Stomach (tissue), 8 donors: ENCODE measurements at regions not wholly inside any gene's neighbourhood (a gene's known extent, or its start where the extent isn't known, plus 50 kb on each side); places are given as distances from the start of the nearest gene placed in this dataset.

Experiments
- DNase-seq, 2 donors: peaks; one replicate each; pipeline versions ENCODE4 v3.0.0 to v3.0.0-alpha.2; 2013 to 2019
- H3K27ac ChIP-seq, 5 donors: fragments of 200-600 bp in 4 of 5; sonication (generic) in 4 of 5; one replicate each; pipeline ENCODE4 v1.5.1; 2013 to 2019; ENCODE audit warnings: mild to moderate bottlenecking in 1 of 5, moderate library complexity in 1 of 5
- H3K27me3 ChIP-seq, 3 donors: fragments of 200-600 bp; sonication (generic); one replicate each; pipeline ENCODE4 v1.5.1; 2017 to 2019; ENCODE audit warnings: mixed run types in 1 of 3
- H3K36me3 ChIP-seq, 4 donors: fragments of 200-600 bp; sonication (generic); 1 replicate in 3 of 4; 2 replicates in 1 of 4; pipeline ENCODE4 v1.5.1; 2016 to 2019
- H3K4me1 ChIP-seq, 4 donors: fragments of 200-600 bp; sonication (generic); one replicate each; pipeline ENCODE4 v1.5.1; 2016 to 2019
- H3K4me3 ChIP-seq, 4 donors: fragments of 200-600 bp; sonication (generic) in 3 of 4; one replicate each; pipeline ENCODE4 v1.5.1; 2016 to 2019; ENCODE audit warnings: mild to moderate bottlenecking in 1 of 4
- H3K9me3 ChIP-seq, 4 donors: fragments of 200-600 bp; sonication (generic); one replicate each; pipeline ENCODE4 v1.5.1; 2016 to 2019
- EP300 ChIP-seq: sonication (generic); formaldehyde crosslinking; IDR thresholded peaks from one replicate; pipeline ENCODE4 v1.6.1; 2017; ENCODE audit warnings: antibody characterized with exemption
- POLR2A ChIP-seq, 4 donors: fragments of 450-650 bp; IDR thresholded peaks; one replicate each; pipeline ENCODE4 v1.6.1; 2016; ENCODE audit warnings: antibody characterized with exemption in 4 of 4, control low read depth in 2 of 4, mild to moderate bottlenecking in 1 of 4, moderate library complexity in 1 of 4
- POLR2AphosphoS5 ChIP-seq, 3 donors: sonication (generic); formaldehyde crosslinking; IDR thresholded peaks; one replicate each; pipeline ENCODE4 v1.6.1; 2016; ENCODE audit warnings: antibody characterized with exemption in 3 of 3
- WGBS, 5 donors: extraction: QIAGEN DNeasy Blood & Tissue Kit in 3 of 5; methylation state at CpG; one replicate each; pipeline versions ENCODE4 v1.1.5 to v1.1.7; 2013 to 2018; 5-methylcytosine and 5-hydroxymethylcytosine counted together
- intact Hi-C: fragments of 100-400 bp; cut with DNase I; formaldehyde crosslinking; loops from one replicate; pipeline ENCODE4 v1.15.1; 2023; ENCODE audit warnings: low total_unique reads
- TF ChIP-seq, protein P1 (sequence below), 7 experiments: fragments of 450-650 bp in 4 of 7; fragments of 200-600 bp in 3 of 7; sonication (generic) in 3 of 7; IDR thresholded peaks; one replicate each; pipeline ENCODE4 v1.5.1; 2016 to 2019; ENCODE audit warnings: antibody characterized with exemption in 7 of 7, control low read depth in 2 of 7, mild to moderate bottlenecking in 1 of 7
- donor health status: healthy with polysubstance abuse.
- donor health status: Bipolar disorder and iron deficiency.
- donor health status: healthy.

DNA sequence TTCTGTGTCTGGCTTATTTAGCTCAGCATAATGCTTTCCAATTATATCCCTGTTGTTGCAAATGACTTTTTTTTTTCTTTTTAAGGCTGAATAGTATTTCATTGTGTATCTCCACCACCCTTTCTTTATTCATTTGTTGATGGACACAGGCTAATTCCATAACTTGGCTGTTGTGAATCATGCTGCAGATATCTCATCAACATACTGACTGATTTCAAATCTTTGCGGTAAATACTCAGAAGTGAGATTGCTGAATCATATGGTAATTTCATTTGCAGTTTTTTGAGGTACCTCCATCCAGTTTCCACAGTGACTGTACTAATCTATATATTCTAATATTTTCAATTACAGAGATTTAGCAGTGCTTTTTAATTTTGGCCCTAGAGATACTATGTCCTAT lies 266.2 kb downstream of the TMX3 start:
- Histone ChIP-seq H3K4me1 (no peaks in the 10 kb centered on the region), H3K27me3 (no peaks in the 10 kb centered on the region), H3K27ac (no peak overlapping the region), H3K4me3 (no peak overlapping the region), H3K9me3 (peaks cover 0 to 7% (median 0%) of the 10 kb centered on the region in 4 donors), H3K36me3 (no peaks in the 10 kb centered on the region)
- 80 to 96% (median 90%) methylated on average over 1 of the region's 1 CpG for WGBS, 5 donors
- no peak for DNase-seq
- TF ChIP-seq EP300 = no peak
- no peak for TF ChIP-seq POLR2A (IDR thresholded peaks at IDR 0.05)
- TF ChIP-seq POLR2AphosphoS5 (IDR thresholded peaks at IDR 0.05) = no peak
- TF ChIP-seq, protein P1, sequence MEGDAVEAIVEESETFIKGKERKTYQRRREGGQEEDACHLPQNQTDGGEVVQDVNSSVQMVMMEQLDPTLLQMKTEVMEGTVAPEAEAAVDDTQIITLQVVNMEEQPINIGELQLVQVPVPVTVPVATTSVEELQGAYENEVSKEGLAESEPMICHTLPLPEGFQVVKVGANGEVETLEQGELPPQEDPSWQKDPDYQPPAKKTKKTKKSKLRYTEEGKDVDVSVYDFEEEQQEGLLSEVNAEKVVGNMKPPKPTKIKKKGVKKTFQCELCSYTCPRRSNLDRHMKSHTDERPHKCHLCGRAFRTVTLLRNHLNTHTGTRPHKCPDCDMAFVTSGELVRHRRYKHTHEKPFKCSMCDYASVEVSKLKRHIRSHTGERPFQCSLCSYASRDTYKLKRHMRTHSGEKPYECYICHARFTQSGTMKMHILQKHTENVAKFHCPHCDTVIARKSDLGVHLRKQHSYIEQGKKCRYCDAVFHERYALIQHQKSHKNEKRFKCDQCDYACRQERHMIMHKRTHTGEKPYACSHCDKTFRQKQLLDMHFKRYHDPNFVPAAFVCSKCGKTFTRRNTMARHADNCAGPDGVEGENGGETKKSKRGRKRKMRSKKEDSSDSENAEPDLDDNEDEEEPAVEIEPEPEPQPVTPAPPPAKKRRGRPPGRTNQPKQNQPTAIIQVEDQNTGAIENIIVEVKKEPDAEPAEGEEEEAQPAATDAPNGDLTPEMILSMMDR (IDR thresholded peaks at IDR 0.05) = no peak
- intact Hi-C loops = no loop called here

DNA sequence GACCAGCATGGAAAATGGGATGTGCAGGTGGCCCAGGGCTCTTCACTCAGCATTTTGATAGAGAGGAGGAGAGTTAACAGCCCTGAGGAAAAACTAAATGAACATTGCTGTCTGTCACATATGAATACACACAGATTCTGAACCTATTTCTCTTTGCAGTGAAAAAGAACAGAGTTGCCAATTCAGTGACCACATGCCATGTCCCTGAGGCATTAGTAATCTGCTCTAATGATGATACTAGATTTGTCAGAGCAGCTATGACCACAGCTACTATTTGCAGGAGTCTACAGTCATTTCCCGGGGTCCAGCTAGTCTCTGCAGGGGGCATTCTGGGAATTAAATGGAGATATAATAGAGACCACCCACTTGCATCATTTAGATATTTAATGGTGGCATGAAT lies 267.6 kb downstream of the TMX3 start:
- Histone ChIP-seq H3K27me3 (no peaks in the 10 kb centered on the region), H3K36me3 (no peaks in the 10 kb centered on the region), H3K9me3 (no peaks in the 10 kb centered on the region), H3K4me1 (no peaks in the 10 kb centered on the region), H3K27ac (no peak overlapping the region), H3K4me3 (no peak overlapping the region)
- TF ChIP-seq EP300 (no peak), POLR2A (IDR thresholded peaks at IDR 0.05) (no peak), POLR2AphosphoS5 (IDR thresholded peaks at IDR 0.05) (no peak)
- TF ChIP-seq, protein P1 (IDR thresholded peaks at IDR 0.05) = no peak
- no peak for DNase-seq
- WGBS, 5 donors = 69 to 88% (median 72%) methylated on average over 1 of the region's 1 CpG
- intact Hi-C loops = no loop called here

DNA sequence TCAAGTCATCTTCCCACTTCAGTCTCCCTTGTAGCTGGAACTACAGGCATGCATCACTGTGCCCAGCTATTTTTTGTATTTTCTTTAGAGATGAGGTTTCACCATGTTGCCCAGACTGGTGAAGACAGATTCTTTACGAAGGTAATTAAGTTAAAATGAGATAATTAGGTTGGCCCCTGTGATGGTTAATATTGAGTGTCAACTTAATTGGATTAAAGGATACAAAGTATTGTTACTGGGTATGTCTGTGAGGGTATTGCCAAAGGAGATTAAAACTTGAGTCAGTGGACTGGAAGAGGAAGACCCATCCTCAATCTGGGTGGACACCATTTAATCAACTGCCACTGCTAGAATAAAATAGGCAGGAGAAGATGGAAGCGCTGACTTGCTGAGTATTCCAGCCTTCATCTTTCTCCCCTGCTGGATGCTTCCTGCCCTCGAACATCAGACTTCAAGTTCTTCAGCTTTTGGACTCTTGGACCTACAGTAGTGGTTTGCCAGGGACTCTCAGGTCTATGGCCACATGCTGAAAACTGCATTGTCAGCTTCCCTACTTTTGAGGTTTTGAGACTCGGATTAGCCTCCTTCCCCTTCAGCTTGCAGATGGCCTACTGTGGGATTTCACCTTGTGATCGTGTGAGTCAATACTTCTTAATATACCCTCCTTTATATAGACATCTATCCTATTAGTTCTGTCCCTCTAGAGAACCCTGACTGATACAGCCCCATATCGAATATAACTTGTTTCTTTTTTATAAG lies 269.1 kb downstream of the TMX3 start:
- Histone ChIP-seq H3K27me3 (no peaks in the 10 kb centered on the region), H3K9me3 (no peaks in the 10 kb centered on the region), H3K4me1 (no peaks in the 10 kb centered on the region), H3K27ac (no peak overlapping the region), H3K4me3 (no peak overlapping the region), H3K36me3 (no peaks in the 10 kb centered on the region)
- TF ChIP-seq EP300 = no peak
- TF ChIP-seq, protein P1 (IDR thresholded peaks at IDR 0.05) = no peak
- no peak for TF ChIP-seq POLR2AphosphoS5 (IDR thresholded peaks at IDR 0.05)
- DNase-seq = no peak
- 84 to 88% (median 86%) methylated on average over 6 of the region's 6 CpGs for WGBS, 5 donors
- intact Hi-C loops = no loop called here

DNA sequence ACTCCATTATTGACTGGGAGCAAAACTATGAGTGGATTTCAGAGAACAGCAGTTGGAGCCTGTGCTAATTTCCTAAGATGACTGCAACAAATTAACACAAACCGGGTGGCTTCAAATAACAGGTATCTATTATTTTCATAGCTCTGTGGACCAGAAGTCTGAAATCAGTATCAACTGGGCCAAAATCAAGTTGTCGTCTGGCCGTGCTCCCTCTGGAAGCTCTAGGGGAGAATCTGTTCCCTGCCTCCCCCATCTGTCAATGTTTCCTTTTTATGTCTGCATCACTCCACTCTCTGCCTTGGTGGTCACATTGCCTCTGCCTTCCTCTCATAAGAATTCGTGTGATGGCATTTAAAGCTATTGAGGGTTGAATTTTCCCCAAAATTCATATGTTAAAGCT lies 269.8 kb downstream of the TMX3 start:
- Histone ChIP-seq H3K27ac (no peak overlapping the region), H3K36me3 (no peaks in the 10 kb centered on the region), H3K4me1 (no peaks in the 10 kb centered on the region), H3K27me3 (no peaks in the 10 kb centered on the region), H3K4me3 (no peak overlapping the region), H3K9me3 (no peaks in the 10 kb centered on the region)
- WGBS, 5 donors = 82 to 94% (median 88%) methylated on average over 4 of the region's 4 CpGs
- TF ChIP-seq EP300 (no peak), POLR2AphosphoS5 (IDR thresholded peaks at IDR 0.05) (no peak)
- no peak for DNase-seq
- intact Hi-C loops = no loop called here

DNA sequence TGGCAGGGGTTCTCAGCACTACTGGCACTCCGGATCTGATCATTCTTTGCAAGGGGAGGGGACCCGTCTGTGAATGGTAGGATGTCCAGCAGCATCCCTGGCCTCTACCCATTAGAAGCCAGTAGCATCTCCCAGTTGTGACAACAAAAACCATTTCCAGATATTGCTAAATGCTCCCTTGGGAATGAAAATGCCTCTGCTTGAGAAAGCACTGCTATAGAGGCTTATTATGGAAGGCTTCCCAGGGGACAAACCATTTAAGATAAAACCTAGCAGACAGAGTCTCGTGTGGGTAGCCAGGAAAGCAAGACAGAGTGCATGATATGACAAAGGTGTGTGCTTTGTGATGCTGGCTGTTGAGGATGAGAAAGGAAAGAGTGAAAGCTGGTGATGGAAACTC lies 273.7 kb downstream of the TMX3 start:
- 72 to 81% (median 75%) methylated on average over 3 of the region's 3 CpGs for WGBS, 5 donors
- DNase-seq = no peak
- TF ChIP-seq POLR2A (IDR thresholded peaks at IDR 0.05) (no peak), POLR2AphosphoS5 (IDR thresholded peaks at IDR 0.05) (no peak), EP300 (no peak)
- TF ChIP-seq, protein P1 (IDR thresholded peaks at IDR 0.05) = no peak

More for the DNA sequence above, 273.7 kb downstream of the TMX3 start:
- H3K9me3 ChIP-seq = no peaks in the 10 kb centered on the region
- H3K27ac ChIP-seq = no peak overlapping the region
- no peak overlapping the region for H3K4me3 ChIP-seq
- H3K4me1 ChIP-seq = no peaks in the 10 kb centered on the region
- intact Hi-C loops = no loop called here
- H3K27me3 ChIP-seq = no peaks in the 10 kb centered on the region
- H3K36me3 ChIP-seq = no peaks in the 10 kb centered on the region
